Chondrocyte (in vitro differentiated cells): ENCODE measurements at regions not wholly inside any gene's neighbourhood (a gene's known extent, or its start where the extent isn't known, plus 50 kb on each side); places are given as distances from the start of the nearest gene placed in this dataset.
"Not testable (repeated sequence)": the region's sequence is repeated elsewhere in the genome, so short reads cannot be mapped to it uniquely, and the experiment has no call there.

Source experiments
- DNase-seq: peaks from one replicate; pipeline ENCODE4 v3.0.0; 2021; ENCODE audit warnings: mixed read lengths, low spot score
- H3K27ac Mint-ChIP-seq: one replicate; pipeline ENCODE4 v1.8.0; 2021; ENCODE audit warnings: mild to moderate bottlenecking, moderate library complexity, mixed read lengths; ENCODE audit not compliant: unreplicated experiment
- H3K27me3 Mint-ChIP-seq: 2 replicates; pipeline ENCODE4 v1.8.0; 2021; ENCODE audit warnings: low read depth, mixed read lengths
- H3K36me3 Mint-ChIP-seq: 2 replicates; pipeline ENCODE4 v1.8.0; 2021; ENCODE audit warnings: low read depth, mixed read lengths
- H3K4me1 Mint-ChIP-seq: 2 replicates; pipeline ENCODE4 v1.8.0; 2021; ENCODE audit warnings: low read depth, mild to moderate bottlenecking, mixed read lengths
- H3K4me3 Mint-ChIP-seq: one replicate; pipeline ENCODE4 v1.8.0; 2021; ENCODE audit warnings: mild to moderate bottlenecking, moderate library complexity, mixed read lengths; ENCODE audit not compliant: unreplicated experiment
- H3K9me3 Mint-ChIP-seq: 2 replicates; pipeline ENCODE4 v1.8.0; 2021; ENCODE audit warnings: low read depth, mixed read lengths
- TF ChIP-seq, protein P1 (sequence below): fragments of 200-600 bp; sonication (generic); IDR thresholded peaks from 2 replicates; pipeline ENCODE4 v1.5.0; 2021; ENCODE audit warnings: antibody characterized with exemption, mild to moderate bottlenecking, moderate library complexity

DNA sequence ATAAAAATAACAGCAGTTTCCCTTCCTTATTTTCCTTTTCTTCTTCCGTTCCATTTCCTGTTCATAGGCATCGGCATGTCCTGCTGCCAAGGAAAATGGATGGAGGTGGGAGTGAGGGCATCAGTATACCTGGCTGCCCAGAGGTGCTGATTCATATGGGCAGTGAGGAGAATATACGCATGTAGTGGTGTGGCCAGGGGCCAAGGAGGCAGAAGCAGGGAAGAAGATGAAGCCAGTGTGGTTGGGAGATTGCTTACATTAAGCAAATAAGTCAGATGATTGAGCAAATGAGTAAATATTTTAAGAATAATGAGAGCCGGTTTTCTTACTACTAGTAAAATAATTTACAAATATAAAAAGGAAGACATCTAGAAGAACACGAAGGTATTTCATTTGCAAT, 344.9 kb upstream of the PAPPA start:
- no peak for DNase-seq
- Mint-ChIP-seq H3K4me1 (peaks cover 3% of the 10 kb centered on the region), H3K27me3 (no peaks in the 10 kb centered on the region), H3K9me3 (no peaks in the 10 kb centered on the region), H3K4me3 (no peak overlapping the region), H3K27ac (no peak overlapping the region), H3K36me3 (no peaks in the 10 kb centered on the region)
- TF ChIP-seq, protein P1, sequence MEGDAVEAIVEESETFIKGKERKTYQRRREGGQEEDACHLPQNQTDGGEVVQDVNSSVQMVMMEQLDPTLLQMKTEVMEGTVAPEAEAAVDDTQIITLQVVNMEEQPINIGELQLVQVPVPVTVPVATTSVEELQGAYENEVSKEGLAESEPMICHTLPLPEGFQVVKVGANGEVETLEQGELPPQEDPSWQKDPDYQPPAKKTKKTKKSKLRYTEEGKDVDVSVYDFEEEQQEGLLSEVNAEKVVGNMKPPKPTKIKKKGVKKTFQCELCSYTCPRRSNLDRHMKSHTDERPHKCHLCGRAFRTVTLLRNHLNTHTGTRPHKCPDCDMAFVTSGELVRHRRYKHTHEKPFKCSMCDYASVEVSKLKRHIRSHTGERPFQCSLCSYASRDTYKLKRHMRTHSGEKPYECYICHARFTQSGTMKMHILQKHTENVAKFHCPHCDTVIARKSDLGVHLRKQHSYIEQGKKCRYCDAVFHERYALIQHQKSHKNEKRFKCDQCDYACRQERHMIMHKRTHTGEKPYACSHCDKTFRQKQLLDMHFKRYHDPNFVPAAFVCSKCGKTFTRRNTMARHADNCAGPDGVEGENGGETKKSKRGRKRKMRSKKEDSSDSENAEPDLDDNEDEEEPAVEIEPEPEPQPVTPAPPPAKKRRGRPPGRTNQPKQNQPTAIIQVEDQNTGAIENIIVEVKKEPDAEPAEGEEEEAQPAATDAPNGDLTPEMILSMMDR: no peak

DNA sequence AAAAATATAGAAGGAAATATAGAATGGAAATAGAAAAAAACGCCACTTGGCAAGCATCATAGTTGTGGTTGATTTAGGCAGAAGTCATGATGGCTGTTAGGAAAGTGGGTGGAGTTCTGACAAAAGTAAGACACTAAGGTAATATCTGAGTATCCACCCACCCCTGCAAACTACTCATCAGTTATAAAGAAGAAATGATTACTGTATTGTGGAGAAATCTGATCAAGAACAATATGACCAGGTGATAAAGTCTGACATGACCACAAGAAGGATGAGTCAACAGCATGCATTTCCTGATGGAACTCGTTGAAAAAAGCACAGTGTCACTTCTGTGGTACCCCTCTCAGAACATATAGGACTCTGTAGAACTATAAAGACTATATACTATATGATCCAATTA, 343.4 kb upstream of the PAPPA start:
- Mint-ChIP-seq H3K27ac (no peak overlapping the region), H3K9me3 (peaks cover 3% of the 10 kb centered on the region), H3K36me3 (no peaks in the 10 kb centered on the region), H3K27me3 (no peaks in the 10 kb centered on the region), H3K4me1 (peaks cover 3% of the 10 kb centered on the region), H3K4me3 (no peak overlapping the region)
- TF ChIP-seq, protein P1: no peak
- no peak for DNase-seq

DNA sequence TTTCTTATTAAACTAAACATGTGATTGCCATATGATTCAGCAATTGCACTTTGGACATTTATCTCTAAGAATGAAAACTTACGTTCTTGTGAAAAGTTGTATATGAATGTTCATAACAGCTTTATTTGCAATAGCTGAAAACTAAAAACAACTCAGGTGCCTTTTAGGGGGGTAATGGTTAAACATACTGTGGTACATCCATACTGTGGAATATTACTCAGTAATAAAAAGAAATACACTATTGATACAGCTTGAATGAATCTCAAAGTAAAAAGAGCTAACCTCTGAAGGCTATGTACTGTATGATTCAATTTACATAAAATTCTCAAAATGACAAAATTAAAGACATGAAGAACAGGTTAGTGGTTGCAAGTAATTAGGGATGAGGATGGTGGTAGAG, 339.5 kb upstream of the PAPPA start:
- Mint-ChIP-seq H3K27me3 (no peaks in the 10 kb centered on the region), H3K27ac (no peak overlapping the region)

DNA sequence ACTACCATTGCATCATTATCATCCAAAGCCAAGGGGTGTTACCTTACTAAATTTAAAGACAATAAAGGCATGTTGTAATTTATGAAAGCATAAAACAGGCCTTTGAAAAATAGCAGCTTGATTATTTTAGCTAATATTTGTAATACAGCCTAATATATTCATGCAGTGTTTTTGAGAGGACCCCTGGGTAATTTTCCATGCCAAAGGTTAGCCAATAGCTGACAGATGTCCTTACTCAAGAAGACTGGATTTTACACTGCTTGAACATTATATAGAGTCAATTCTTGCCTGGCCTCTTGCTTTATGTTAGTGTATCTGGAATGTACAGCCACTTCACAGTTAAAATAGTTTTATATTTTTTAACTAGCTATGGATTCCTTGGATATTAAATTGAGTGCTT, 337.8 kb upstream of the PAPPA start:
- Mint-ChIP-seq H3K27me3 (no peaks in the 10 kb centered on the region), H3K36me3 (no peaks in the 10 kb centered on the region), H3K27ac (no peak overlapping the region), H3K4me3 (no peak overlapping the region), H3K4me1 (no peaks in the 10 kb centered on the region), H3K9me3 (peaks cover 3% of the 10 kb centered on the region)
- TF ChIP-seq, protein P1: no peak
- no peak for DNase-seq

More for the DNA sequence above, 339.5 kb upstream of the PAPPA start:
- no peak for DNase-seq
- Mint-ChIP-seq H3K36me3 (no peaks in the 10 kb centered on the region), H3K9me3 (peaks cover 3% of the 10 kb centered on the region), H3K4me1 (no peaks in the 10 kb centered on the region), H3K4me3 (no peak overlapping the region)
- TF ChIP-seq, protein P1: no peak

DNA sequence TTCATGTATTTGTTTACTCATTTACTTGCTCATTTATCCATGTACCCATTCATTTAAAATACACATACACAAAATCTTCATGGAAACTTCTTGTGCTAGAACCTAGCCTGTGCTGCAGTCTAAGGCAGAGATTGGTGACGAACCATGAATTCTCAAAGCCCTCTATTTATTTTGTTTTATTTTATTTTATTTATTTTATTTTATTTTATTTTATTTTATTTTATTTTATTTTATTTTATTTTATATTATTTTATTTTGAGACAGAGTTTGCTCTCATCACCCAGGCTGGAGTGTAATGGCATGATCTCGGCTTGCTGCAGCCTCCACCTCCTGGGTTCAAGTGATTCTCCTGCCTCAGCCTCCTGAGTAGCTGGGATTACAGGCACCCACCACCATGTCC, 334.9 kb upstream of the PAPPA start:
- H3K36me3 Mint-ChIP-seq, DNase-seq, H3K9me3 Mint-ChIP-seq, H3K27ac Mint-ChIP-seq, H3K4me1 Mint-ChIP-seq, H3K4me3 Mint-ChIP-seq, H3K27me3 Mint-ChIP-seq: not testable (repeated sequence)

DNA sequence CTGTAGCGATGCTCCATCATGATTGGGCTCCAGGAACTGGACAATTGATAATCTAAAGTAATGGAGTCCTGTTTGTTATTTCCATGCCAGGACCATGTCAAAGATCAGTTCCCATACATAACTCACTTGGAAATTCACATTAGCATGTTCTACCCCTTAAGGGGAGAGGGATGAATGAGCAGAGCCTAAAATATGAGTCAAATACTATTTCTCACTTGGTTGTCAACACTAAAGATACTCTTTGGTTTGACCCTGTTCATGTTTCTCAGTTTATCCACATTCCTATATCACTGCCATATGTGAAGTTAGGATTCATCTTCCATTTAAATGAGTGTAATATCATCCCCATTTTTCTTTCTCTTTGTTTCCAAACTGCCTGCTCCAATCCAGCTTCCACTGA, 321.6 kb upstream of the PAPPA start:
- no peaks in the 10 kb centered on the region for H3K4me1 Mint-ChIP-seq
- DNase-seq: no peak
- H3K27ac Mint-ChIP-seq: no peak overlapping the region
- H3K4me3 Mint-ChIP-seq: no peak overlapping the region
- peaks cover 7% of the 10 kb centered on the region for H3K9me3 Mint-ChIP-seq
- TF ChIP-seq, protein P1: no peak
- H3K36me3 Mint-ChIP-seq: no peaks in the 10 kb centered on the region
- H3K27me3 Mint-ChIP-seq: no peaks in the 10 kb centered on the region
